ENCODE measurements at regions not wholly inside any gene's neighbourhood (a gene's known extent, or its start where the extent isn't known, plus 50 kb on each side); places are given as distances from the start of the nearest gene placed in this dataset.

DNA sequence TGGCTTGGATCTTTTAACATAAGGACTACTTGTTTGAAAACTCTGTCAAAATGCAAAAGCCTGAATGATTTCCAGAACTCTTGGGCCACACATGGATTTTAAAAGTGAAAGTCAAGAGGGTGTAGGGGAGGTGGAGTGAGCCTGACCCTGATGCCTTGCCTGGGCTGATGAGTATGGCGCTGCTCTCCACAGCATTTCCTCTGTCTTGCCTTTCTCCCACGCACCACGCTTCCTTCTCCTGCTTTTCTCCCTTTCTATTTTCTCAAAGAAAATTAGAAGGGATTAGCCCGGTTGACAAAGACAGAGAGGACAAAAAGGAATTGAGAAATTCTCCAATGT, 207.0 kb upstream of the CCDC68 start:
- Mint-ChIP-seq H3K9me3 (ENCODE audit: low read depth) (peaks cover 14% of the 10 kb centered on the region), H3K4me3 (no peak overlapping the region), H3K4me1 (no peaks in the 10 kb centered on the region), H3K27me3 (no peaks in the 10 kb centered on the region), H3K36me3 (no peaks in the 10 kb centered on the region), H3K27ac (no peak overlapping the region)
- DNase-seq (no peak), ATAC-seq (no peak)
- CTCF ChIA-PET, result no interaction called here

DNA sequence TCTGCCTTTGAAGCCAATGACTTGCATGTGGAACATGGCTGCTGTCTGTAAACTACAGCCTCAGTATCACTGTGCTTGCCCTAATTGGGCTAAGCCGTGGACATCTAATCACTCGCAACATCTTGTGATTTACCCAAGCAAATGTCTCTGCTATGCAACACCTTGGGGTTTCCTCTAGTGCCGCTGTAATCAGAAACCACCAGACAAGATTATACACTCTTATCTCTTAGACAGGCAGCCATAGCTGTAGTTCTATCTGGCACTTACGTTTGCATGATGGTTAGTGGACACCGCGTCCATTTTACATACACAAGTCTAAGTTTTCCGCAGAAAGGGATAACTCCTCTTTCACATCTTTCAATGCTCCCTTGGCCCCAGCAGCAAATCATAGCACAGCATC, 204.3 kb upstream of the CCDC68 start:
- H3K9me3 Mint-ChIP-seq (ENCODE audit: low read depth), result peaks cover 4% of the 10 kb centered on the region
- no peak overlapping the region for H3K27ac Mint-ChIP-seq
- H3K4me3 Mint-ChIP-seq, result no peak overlapping the region
- no peaks in the 10 kb centered on the region for H3K27me3 Mint-ChIP-seq
- CTCF ChIA-PET, result no interaction called here
- H3K36me3 Mint-ChIP-seq, result no peaks in the 10 kb centered on the region
- ATAC-seq (no peak), DNase-seq (no peak)
- no peaks in the 10 kb centered on the region for H3K4me1 Mint-ChIP-seq

DNA sequence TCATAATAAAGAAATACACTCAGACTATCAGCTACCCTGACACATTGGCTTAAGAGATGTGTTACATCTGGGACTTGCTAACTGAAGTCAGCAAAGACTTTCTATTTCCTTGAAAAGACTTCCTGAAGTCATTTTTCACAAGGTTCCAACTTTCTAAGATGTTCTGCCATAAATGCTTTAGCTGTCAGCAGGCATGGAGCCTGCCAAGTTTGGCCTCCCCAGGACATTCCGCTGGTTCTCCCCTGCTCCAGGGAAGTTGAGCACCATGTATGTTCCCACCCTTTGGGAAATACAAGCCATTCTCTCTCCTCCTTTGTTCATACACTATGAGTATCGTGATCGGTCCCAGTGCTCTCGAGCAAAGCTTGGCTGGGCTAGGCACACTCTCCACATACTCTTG, 202.7 kb upstream of the CCDC68 start:
- H3K4me1 Mint-ChIP-seq, result no peaks in the 10 kb centered on the region
- H3K27me3 Mint-ChIP-seq, result no peaks in the 10 kb centered on the region
- no peak for ATAC-seq
- H3K36me3 Mint-ChIP-seq, result no peaks in the 10 kb centered on the region
- no peak overlapping the region for H3K4me3 Mint-ChIP-seq
- H3K9me3 Mint-ChIP-seq (ENCODE audit: low read depth), result no peaks in the 10 kb centered on the region
- DNase-seq, result no peak
- H3K27ac Mint-ChIP-seq, result no peak overlapping the region
- CTCF ChIA-PET, result no interaction called here

DNA sequence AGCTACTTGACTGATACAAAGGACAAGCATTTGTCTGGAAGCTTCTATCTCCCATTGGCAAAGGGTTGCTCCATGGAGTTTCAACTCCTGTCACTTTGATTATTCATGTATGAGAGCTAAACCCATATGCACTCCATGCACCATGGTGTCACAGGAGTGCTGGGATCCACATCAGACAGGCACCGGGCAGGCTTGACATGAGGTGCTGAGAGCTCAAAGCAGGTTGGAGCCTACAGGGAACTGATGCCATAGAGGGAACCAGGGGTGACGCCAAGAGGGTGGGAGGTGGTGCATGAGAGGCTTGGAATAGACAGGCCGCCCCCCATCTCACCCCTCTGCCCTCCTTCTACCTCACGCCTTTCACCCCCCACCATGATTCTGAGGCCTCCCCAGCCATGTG, 199.8 kb upstream of the CCDC68 start:
- no peak overlapping the region for H3K4me3 Mint-ChIP-seq
- no peak for ATAC-seq

DNA sequence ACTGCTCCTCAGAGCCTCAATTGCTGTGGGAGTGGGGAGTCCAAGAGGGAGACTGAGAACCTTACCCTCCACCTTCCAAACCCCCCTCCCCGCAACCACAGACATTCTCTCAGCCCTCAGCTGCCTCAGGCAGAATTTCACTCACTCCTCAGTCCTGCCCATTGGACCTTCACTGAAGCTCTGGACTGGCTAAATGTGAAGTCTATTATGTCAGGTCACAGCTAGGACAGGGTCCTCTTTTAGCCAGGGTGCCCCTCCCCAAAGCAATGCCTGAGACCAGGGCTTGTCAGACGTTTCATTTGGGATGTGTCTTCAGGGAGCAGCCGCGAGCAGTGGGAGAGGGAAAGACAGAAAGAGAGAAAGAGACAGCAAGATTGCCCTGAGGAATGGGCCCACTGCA, 199.3 kb upstream of the CCDC68 start:
- Mint-ChIP-seq H3K4me1 (no peaks in the 10 kb centered on the region), H3K27ac (no peak overlapping the region), H3K36me3 (no peaks in the 10 kb centered on the region), H3K27me3 (no peaks in the 10 kb centered on the region), H3K4me3 (no peak overlapping the region), H3K9me3 (ENCODE audit: low read depth) (no peaks in the 10 kb centered on the region)
- no peak for DNase-seq
- CTCF ChIA-PET, result no interaction called here
- ATAC-seq, result no peak

More for the DNA sequence above, 199.8 kb upstream of the CCDC68 start:
- no peak for DNase-seq
- H3K36me3 Mint-ChIP-seq, result no peaks in the 10 kb centered on the region
- no peaks in the 10 kb centered on the region for H3K27me3 Mint-ChIP-seq
- H3K27ac Mint-ChIP-seq, result no peak overlapping the region
- CTCF ChIA-PET, result no interaction called here
- no peaks in the 10 kb centered on the region for H3K4me1 Mint-ChIP-seq
- no peaks in the 10 kb centered on the region for H3K9me3 Mint-ChIP-seq (ENCODE audit: low read depth)

DNA sequence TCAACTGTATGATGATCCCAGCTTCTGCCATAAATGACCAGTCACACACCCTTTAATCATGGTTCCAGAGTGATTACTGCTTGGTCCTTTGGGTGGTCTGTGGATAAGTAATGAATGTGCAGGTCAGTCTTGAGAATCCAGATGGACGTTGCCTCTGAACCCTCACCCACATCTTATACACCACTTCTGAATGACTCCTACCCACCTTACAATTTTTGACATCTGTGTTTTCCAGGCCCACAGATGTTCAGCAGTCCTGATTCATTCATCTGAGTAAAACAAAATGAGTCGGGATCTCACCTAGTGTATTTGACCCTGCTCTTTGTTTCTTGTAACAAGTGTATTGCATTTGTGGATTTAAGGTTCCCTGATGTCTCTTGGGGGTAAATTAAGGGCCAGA, 194.1 kb upstream of the CCDC68 start:
- H3K9me3 Mint-ChIP-seq (ENCODE audit: low read depth), result no peaks in the 10 kb centered on the region
- no peaks in the 10 kb centered on the region for H3K36me3 Mint-ChIP-seq

DNA sequence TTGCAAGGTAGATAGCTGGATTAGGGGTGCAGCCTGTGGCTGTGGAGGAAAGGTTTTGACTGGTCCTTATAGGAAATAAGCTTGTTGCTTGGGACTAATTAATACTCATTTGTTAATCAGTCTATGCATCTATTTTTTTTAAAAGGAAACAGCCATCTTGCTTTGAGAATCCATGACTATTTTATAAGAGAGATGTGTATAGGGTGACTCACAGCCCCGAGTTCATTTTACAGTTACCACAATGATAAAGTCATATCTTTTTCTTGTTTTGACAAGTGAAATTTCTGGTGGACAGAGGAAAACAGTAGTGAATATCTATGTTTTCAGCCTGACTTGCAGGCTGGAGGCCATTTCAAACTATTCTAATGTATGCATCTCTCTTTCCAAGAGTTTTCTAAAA, 193.5 kb upstream of the CCDC68 start:
- no peak for DNase-seq
- H3K36me3 Mint-ChIP-seq, result no peaks in the 10 kb centered on the region
- CTCF ChIA-PET, result no interaction called here
- no peak for ATAC-seq
- H3K4me3 Mint-ChIP-seq, result no peak overlapping the region
- no peak overlapping the region for H3K27ac Mint-ChIP-seq
- no peaks in the 10 kb centered on the region for H3K9me3 Mint-ChIP-seq (ENCODE audit: low read depth)
- H3K27me3 Mint-ChIP-seq, result no peaks in the 10 kb centered on the region
- no peaks in the 10 kb centered on the region for H3K4me1 Mint-ChIP-seq

More for the DNA sequence above, 194.1 kb upstream of the CCDC68 start:
- no peaks in the 10 kb centered on the region for H3K27me3 Mint-ChIP-seq
- ATAC-seq (no peak), DNase-seq (no peak)
- CTCF ChIA-PET, result no interaction called here
- H3K4me1 Mint-ChIP-seq, result no peaks in the 10 kb centered on the region
- no peak overlapping the region for H3K4me3 Mint-ChIP-seq
- H3K27ac Mint-ChIP-seq, result no peak overlapping the region

DNA sequence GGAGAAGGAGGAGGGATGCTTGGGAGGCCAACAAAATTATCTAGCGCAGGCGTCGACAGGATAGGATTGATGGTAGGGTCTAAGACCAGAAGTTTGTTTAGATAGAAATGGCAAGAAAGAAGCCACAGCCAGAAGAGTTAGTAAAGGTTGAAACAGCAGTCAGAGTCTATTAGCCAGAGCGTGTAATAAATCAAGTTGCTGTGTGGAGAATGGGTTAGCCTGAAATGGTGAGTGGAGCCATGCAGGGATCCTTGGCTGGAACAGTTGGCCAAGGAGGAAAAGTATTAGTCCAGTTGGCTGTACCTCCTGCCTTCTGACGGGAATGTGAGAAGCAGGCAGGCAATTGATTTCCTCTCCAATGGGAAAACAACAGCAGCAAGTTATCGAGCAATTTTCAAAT, 190.7 kb upstream of the CCDC68 start:
- DNase-seq, result no peak
- no peak overlapping the region for H3K4me3 Mint-ChIP-seq
- CTCF ChIA-PET, result no interaction called here
- no peaks in the 10 kb centered on the region for H3K27me3 Mint-ChIP-seq
- no peaks in the 10 kb centered on the region for H3K9me3 Mint-ChIP-seq (ENCODE audit: low read depth)
- no peak overlapping the region for H3K27ac Mint-ChIP-seq
- H3K4me1 Mint-ChIP-seq, result no peaks in the 10 kb centered on the region
- H3K36me3 Mint-ChIP-seq, result no peaks in the 10 kb centered on the region
- ATAC-seq, result no peak

DNA sequence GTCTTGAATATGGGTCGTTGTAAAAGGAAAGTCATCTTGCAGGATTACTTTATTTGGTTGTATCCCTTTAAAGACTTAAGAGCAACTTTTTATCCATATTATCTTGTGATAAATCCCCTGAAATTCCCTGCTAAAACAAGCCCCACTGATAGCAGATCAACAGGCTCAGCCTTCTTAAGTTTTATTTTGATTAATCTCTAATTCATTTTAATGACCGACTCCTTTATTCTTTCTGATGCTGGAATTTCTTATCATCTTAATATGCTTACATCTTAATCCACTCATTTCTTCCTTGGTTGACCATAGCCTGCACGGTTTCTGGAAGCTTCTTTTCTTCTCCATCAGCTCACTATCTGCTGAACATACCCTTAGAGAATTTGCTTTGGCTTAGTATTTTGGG, 188.5 kb upstream of the CCDC68 start:
- ATAC-seq, result no peak
- DNase-seq, result no peak
- Mint-ChIP-seq H3K36me3 (no peaks in the 10 kb centered on the region), H3K4me1 (no peaks in the 10 kb centered on the region), H3K9me3 (ENCODE audit: low read depth) (no peaks in the 10 kb centered on the region), H3K27me3 (no peaks in the 10 kb centered on the region), H3K27ac (no peak overlapping the region), H3K4me3 (no peak overlapping the region)
- CTCF ChIA-PET, result no interaction called here

DNA sequence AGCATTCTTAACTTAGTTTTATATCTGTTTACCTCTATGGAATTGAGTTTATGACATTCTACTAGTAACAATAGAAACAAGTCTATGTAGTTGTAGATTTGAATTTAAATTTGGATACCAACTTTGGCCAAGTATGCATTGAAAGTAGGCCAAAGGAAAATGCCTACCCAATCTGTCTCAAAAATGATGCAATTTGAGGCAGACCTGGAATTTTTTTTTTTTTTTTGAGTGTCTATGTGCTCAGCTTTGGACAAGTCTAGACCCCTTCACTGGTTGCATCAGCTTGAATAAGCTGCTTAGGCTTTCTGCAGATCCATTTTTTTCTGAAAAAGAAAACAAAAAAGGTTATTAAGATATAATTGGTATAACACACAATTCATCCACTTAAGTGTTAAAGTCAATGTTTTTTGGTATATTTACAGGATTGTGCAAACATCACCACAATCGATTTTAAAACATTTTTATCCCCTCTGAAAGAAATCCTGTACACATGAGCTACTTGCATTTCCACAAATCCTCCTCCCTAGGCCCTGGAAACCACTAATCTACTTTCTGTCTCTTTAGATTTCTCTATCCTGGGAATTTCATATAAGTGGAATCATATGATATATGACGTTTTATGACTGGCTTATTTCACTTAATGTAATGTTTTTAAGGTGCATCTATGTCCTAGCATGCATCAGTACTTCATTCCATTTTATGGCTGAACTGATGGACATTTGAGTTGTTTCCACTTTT, 185.1 kb upstream of the CCDC68 start:
- H3K27ac Mint-ChIP-seq, result no peak overlapping the region
- H3K27me3 Mint-ChIP-seq, result no peaks in the 10 kb centered on the region
- ATAC-seq (no peak), DNase-seq (no peak)
- no peaks in the 10 kb centered on the region for H3K9me3 Mint-ChIP-seq (ENCODE audit: low read depth)
- no peak overlapping the region for H3K4me3 Mint-ChIP-seq
- no peaks in the 10 kb centered on the region for H3K36me3 Mint-ChIP-seq
- no peaks in the 10 kb centered on the region for H3K4me1 Mint-ChIP-seq
- CTCF ChIA-PET, result no interaction called here

DNA sequence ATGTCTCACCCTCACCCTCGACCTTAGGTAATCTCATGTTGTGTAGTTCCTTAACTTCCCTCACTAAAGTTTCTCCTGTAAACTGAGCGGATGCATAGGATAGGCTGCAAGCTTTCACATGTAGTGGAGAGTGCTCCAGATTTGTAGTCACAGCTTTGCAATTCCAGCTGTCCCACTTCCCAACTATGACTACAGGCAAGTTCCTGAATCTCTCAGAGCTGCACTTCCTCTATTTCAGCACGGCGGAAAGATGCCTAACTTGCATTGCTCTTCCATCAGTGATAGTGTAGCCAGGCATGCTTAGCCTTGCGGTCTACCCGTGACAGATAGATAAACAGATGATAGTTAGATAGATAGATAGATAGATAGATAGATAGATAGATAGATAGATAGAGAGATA, 183.1 kb upstream of the CCDC68 start:
- Mint-ChIP-seq H3K9me3 (ENCODE audit: low read depth) (no peaks in the 10 kb centered on the region), H3K4me3 (no peak overlapping the region), H3K4me1 (no peaks in the 10 kb centered on the region), H3K27me3 (no peaks in the 10 kb centered on the region), H3K36me3 (no peaks in the 10 kb centered on the region), H3K27ac (no peak overlapping the region)
- CTCF ChIA-PET, result no interaction called here
- ATAC-seq (no peak), DNase-seq (no peak)

DNA sequence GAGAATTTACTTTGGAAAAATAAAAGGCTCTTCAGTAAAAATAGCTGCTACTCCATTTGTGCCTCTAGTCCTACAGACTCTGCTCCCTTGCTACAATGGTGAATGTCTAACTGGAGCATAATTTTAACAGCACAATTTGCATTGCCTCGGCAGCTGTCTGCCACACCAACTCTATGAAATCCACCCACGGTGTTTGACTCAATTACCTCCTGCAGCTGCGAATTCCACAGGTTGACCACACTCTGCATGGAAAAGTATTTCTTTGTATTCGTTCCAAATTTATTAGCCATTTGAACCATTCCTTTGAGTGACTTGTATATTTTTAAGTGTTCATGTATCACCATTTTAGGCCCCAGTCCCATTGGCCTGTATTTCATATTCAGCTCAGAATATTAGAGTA, 182.1 kb upstream of the CCDC68 start:
- no peak overlapping the region for H3K4me3 Mint-ChIP-seq
- no peak for DNase-seq
- H3K4me1 Mint-ChIP-seq, result no peaks in the 10 kb centered on the region
- H3K9me3 Mint-ChIP-seq (ENCODE audit: low read depth), result no peaks in the 10 kb centered on the region
- ATAC-seq, result no peak
- no peak overlapping the region for H3K27ac Mint-ChIP-seq
- H3K27me3 Mint-ChIP-seq, result no peaks in the 10 kb centered on the region
- CTCF ChIA-PET, result no interaction called here
- H3K36me3 Mint-ChIP-seq, result no peaks in the 10 kb centered on the region

DNA sequence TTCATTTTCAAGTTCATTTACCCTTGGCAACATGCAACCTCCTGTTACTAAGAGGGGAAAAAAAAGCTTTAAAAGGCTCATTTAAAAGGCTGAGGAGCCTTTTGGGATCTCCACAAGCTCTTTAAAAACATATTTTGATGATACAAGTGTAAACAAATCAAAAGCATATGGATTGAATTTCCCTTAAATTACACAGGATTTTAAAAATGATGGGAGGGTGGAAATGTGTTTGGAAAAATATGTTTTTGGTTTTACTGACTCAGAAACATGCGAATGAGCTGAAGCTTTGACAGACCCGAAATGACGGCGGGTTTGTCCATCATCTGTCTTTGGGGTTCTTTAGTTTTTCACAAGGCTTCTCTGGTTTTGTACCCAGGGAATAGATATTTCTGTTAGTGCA, 180.6 kb upstream of the CCDC68 start:
- Mint-ChIP-seq H3K4me3 (no peak overlapping the region), H3K36me3 (no peaks in the 10 kb centered on the region), H3K27me3 (no peaks in the 10 kb centered on the region), H3K4me1 (no peaks in the 10 kb centered on the region), H3K9me3 (ENCODE audit: low read depth) (no peaks in the 10 kb centered on the region), H3K27ac (no peak overlapping the region)
- CTCF ChIA-PET, result no interaction called here
- ATAC-seq (no peak), DNase-seq (no peak)

DNA sequence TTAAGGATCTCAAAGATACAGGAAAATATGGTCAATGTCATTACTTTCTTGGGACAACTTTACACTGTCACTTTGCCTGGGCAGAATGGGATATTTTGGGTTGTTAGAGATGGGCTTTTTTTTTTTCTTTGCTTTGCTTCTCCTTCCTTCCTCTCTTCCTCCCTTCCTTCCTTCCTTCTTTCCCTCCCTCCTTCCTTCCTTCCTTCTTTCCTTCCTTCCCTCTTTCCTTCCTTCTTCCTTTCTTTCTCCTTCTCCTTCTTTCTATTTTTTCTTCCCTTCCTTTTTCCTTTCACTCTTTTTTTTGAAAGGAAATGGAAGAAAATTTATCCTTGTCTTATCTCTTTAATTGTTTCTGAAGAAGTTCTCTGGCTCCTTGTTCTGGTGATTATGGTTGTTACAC, 180.0 kb upstream of the CCDC68 start:
- Mint-ChIP-seq H3K4me3 (no peak overlapping the region), H3K4me1 (no peaks in the 10 kb centered on the region), H3K27ac (no peak overlapping the region), H3K9me3 (ENCODE audit: low read depth) (no peaks in the 10 kb centered on the region), H3K27me3 (no peaks in the 10 kb centered on the region), H3K36me3 (no peaks in the 10 kb centered on the region)
- ATAC-seq (no peak), DNase-seq (no peak)
- CTCF ChIA-PET, result no interaction called here

DNA sequence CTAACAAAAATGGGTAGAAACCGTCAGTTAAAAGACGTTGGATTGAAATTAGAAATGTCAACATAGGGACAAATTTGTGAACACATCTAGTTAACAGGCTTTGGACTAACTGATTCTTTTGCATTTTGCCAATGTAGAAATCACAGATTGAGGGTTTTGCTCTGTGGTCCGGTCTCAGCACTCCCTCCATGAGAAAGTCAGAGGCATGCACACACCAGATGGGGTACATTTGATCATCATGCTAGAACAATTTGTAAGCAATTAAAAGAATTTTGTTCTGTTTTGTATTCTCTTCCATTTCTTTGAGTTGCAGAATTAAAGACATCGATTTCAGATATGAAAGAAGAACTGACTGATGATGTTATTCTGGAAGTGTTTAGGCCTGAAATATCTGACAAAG, 179.1 kb upstream of the CCDC68 start:
- Mint-ChIP-seq H3K4me3 (no peak overlapping the region), H3K27ac (no peak overlapping the region), H3K9me3 (ENCODE audit: low read depth) (no peaks in the 10 kb centered on the region), H3K36me3 (no peaks in the 10 kb centered on the region), H3K27me3 (no peaks in the 10 kb centered on the region), H3K4me1 (no peaks in the 10 kb centered on the region)
- CTCF ChIA-PET, result no interaction called here
- no peak for ATAC-seq
- DNase-seq, result no peak

Data from activated CD8-positive, alpha-beta memory T cell treated with anti-CD3 and anti-CD28 coated beads, Interleukin-2, amount 10 ng/mL, durations not matched to agents 7 days and 5 days (primary cell).